ENCODE measurements at regions not wholly inside any gene's neighbourhood (a gene's known extent, or its start where the extent isn't known, plus 50 kb on each side); places are given as distances from the start of the nearest gene placed in this dataset.

GRCh38 chr6:88370127-88370710, 204.1 kb upstream of the CNR1 start:
- Histone ChIP-seq H3K4me3 (ENCODE audit: insufficient read depth, low read length, poor library complexity, severe bottlenecking) (no peak overlapping the region), H3F3A (ENCODE audit: insufficient read depth) (no peaks in the 10 kb centered on the region), H3K27ac (ENCODE audit: low read depth, low read length) (no peak overlapping the region), H3K9ac (ENCODE audit: low read length) (no peak overlapping the region), H2AFZ (ENCODE audit: low read depth, low read length, severe bottlenecking) (no peak overlapping the region), H3K36me3 (ENCODE audit: low read length) (no peaks in the 10 kb centered on the region), H3K9me3 (ENCODE audit: insufficient read depth, low read length) (no peaks in the 10 kb centered on the region), H3K9me2 (replicated peaks; ENCODE audit: insufficient read depth, low read length) (no peaks in the 10 kb centered on the region), H3K79me2 (ENCODE audit: insufficient read depth, low read length) (no peaks in the 10 kb centered on the region), H4K20me1 (ENCODE audit: low read depth, low read length) (no peaks in the 10 kb centered on the region), H3K4me2 (ENCODE audit: low read depth, low read length, poor library complexity, severe bottlenecking) (no peak overlapping the region), H3K27me3 (ENCODE audit: low read length) (no peaks in the 10 kb centered on the region)
- TF ChIP-seq EZH2phosphoT487 (conservative IDR thresholded peaks at IDR 0.05; ENCODE audit: low read length), result no peak
- TF ChIP-seq, protein P1, sequence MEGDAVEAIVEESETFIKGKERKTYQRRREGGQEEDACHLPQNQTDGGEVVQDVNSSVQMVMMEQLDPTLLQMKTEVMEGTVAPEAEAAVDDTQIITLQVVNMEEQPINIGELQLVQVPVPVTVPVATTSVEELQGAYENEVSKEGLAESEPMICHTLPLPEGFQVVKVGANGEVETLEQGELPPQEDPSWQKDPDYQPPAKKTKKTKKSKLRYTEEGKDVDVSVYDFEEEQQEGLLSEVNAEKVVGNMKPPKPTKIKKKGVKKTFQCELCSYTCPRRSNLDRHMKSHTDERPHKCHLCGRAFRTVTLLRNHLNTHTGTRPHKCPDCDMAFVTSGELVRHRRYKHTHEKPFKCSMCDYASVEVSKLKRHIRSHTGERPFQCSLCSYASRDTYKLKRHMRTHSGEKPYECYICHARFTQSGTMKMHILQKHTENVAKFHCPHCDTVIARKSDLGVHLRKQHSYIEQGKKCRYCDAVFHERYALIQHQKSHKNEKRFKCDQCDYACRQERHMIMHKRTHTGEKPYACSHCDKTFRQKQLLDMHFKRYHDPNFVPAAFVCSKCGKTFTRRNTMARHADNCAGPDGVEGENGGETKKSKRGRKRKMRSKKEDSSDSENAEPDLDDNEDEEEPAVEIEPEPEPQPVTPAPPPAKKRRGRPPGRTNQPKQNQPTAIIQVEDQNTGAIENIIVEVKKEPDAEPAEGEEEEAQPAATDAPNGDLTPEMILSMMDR (IDR thresholded peaks at IDR 0.05; ENCODE audit: insufficient read depth, low read length, poor library complexity, severe bottlenecking), result no peak

GRCh38 chr6:88369262-88369661, 203.1 kb upstream of the CNR1 start:
- Histone ChIP-seq H3K36me3 (ENCODE audit: low read length) (no peaks in the 10 kb centered on the region), H3K27me3 (ENCODE audit: low read length) (no peaks in the 10 kb centered on the region), H3F3A (ENCODE audit: insufficient read depth) (no peaks in the 10 kb centered on the region), H3K9ac (ENCODE audit: low read length) (no peak overlapping the region), H3K79me2 (ENCODE audit: insufficient read depth, low read length) (no peaks in the 10 kb centered on the region), H3K4me2 (ENCODE audit: low read depth, low read length, poor library complexity, severe bottlenecking) (no peak overlapping the region), H3K9me3 (ENCODE audit: insufficient read depth, low read length) (no peaks in the 10 kb centered on the region), H4K20me1 (ENCODE audit: low read depth, low read length) (no peaks in the 10 kb centered on the region), H2AFZ (ENCODE audit: low read depth, low read length, severe bottlenecking) (no peak overlapping the region), H3K9me2 (replicated peaks; ENCODE audit: insufficient read depth, low read length) (no peaks in the 10 kb centered on the region), H3K27ac (ENCODE audit: low read depth, low read length) (no peak overlapping the region), H3K4me3 (ENCODE audit: insufficient read depth, low read length, poor library complexity, severe bottlenecking) (no peak overlapping the region)
- no peak for TF ChIP-seq EZH2phosphoT487 (conservative IDR thresholded peaks at IDR 0.05; ENCODE audit: low read length)
- TF ChIP-seq, protein P1 (IDR thresholded peaks at IDR 0.05; ENCODE audit: insufficient read depth, low read length, poor library complexity, severe bottlenecking), result no peak

DNA sequence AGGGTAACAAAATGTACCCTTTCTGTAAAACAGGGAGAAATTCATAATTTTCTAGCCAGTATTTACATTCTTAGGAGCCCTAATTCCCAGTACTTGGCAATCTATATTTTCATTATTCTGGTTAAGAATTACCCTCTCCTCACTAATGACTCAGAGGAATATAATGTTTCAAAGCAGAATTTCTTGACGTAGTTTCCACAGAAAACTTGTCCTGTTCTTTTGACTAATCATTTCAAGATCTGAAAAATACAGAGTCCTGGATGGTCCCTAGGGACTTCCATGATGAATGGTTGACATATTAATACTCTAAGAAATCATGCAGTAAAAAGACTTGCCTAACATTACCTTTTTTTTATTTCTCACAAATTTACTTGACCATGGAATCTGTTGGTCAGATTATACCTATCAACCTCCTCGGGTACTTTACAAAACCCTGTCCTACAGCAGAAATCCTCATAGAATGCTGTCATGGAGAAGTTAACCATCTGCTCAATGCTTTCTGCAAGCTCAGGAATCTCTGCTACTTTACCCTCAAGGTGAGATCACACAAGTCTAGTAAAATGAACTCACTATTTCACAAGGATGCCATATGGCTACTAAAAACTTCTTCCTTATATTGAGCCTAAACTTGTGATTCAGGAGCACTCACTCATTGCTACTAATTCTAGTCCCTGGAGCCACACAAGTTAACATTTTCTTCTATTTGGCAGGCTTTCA, 202.1 kb upstream of the CNR1 start:
- Histone ChIP-seq H3F3A (ENCODE audit: insufficient read depth) (no peaks in the 10 kb centered on the region), H3K79me2 (ENCODE audit: insufficient read depth, low read length) (no peaks in the 10 kb centered on the region), H3K27me3 (ENCODE audit: low read length) (no peaks in the 10 kb centered on the region), H3K36me3 (ENCODE audit: low read length) (no peaks in the 10 kb centered on the region), H3K9me2 (replicated peaks; ENCODE audit: insufficient read depth, low read length) (no peaks in the 10 kb centered on the region), H2AFZ (ENCODE audit: low read depth, low read length, severe bottlenecking) (no peak overlapping the region), H4K20me1 (ENCODE audit: low read depth, low read length) (no peaks in the 10 kb centered on the region), H3K4me2 (ENCODE audit: low read depth, low read length, poor library complexity, severe bottlenecking) (no peak overlapping the region), H3K4me3 (ENCODE audit: insufficient read depth, low read length, poor library complexity, severe bottlenecking) (no peak overlapping the region), H3K9me3 (ENCODE audit: insufficient read depth, low read length) (no peaks in the 10 kb centered on the region), H3K27ac (ENCODE audit: low read depth, low read length) (no peak overlapping the region), H3K9ac (ENCODE audit: low read length) (no peak overlapping the region)
- TF ChIP-seq EZH2phosphoT487 (conservative IDR thresholded peaks at IDR 0.05; ENCODE audit: low read length), result no peak
- TF ChIP-seq, protein P1 (IDR thresholded peaks at IDR 0.05; ENCODE audit: insufficient read depth, low read length, poor library complexity, severe bottlenecking), result no peak
